GM12878 (cell line): ENCODE measurements at regions not wholly inside any gene's neighbourhood (a gene's known extent, or its start where the extent isn't known, plus 50 kb on each side); places are given as distances from the start of the nearest gene placed in this dataset.

Experiments
- HCFC1 ChIP-seq: fragments of 150-350 bp; IDR thresholded peaks from 2 replicates; pipeline ENCODE4 v1.6.1; 2014; ENCODE audit warnings: low read length
- HDAC6 ChIP-seq: fragments of 200-600 bp; sonication (generic); IDR thresholded peaks from one replicate; pipeline ENCODE4 v1.8.0; 2017; ENCODE audit warnings: antibody characterized with exemption; ENCODE audit not compliant: unreplicated experiment
- JUND ChIP-seq: IDR thresholded peaks from 2 replicates; pipeline ENCODE4 v1.6.1; 2012; ENCODE audit warnings: low read depth, mild to moderate bottlenecking, low read length, improper control_type of control experiment, moderate library complexity
- POLR2AphosphoS5 ChIP-seq: IDR thresholded peaks from 2 replicates; pipeline ENCODE4 v1.6.1; 2011; ENCODE audit warnings: mild to moderate bottlenecking, low read length, inconsistent platforms
- TF ChIP-seq, protein P1 (sequence below), 3 experiments: IDR thresholded peaks in 2 of 3; conservative IDR thresholded peaks in 1 of 3; 2 replicates each; pipeline ENCODE4 v1.5.1; 2011; ENCODE audit warnings: low read depth in 3 of 3, low read length in 3 of 3, mild to moderate bottlenecking in 3 of 3, control low read depth in 2 of 3, moderate library complexity in 2 of 3, inconsistent platforms in 1 of 3, mixed read lengths in 1 of 3; ENCODE audit not compliant: control insufficient read depth in 2 of 3, insufficient read depth in 1 of 3; ENCODE audit errors: extremely low read depth in 1 of 3

DNA sequence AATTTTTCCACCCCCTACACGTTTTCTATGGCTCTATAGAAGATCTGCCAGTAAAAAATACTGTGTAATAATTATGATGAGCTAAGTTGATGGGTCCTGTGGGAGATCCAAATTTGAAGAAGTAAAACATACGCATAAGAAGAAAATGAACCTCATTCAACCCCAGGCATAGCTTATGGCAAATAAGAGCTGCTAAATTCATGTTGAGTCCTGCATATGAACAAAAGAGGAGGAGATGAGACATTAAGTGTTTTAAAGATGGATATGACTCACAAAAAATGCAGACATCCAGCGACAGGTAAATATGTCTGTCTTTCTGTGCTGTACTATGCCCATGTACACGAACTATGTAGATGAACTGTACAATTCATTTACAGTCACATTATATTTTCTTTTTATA lies 101.9 kb downstream of the LIG4 start:
- TF ChIP-seq JUND (no peak), HDAC6 (no peak), POLR2AphosphoS5 (no peak), HCFC1 (no peak)
- TF ChIP-seq, protein P1, sequence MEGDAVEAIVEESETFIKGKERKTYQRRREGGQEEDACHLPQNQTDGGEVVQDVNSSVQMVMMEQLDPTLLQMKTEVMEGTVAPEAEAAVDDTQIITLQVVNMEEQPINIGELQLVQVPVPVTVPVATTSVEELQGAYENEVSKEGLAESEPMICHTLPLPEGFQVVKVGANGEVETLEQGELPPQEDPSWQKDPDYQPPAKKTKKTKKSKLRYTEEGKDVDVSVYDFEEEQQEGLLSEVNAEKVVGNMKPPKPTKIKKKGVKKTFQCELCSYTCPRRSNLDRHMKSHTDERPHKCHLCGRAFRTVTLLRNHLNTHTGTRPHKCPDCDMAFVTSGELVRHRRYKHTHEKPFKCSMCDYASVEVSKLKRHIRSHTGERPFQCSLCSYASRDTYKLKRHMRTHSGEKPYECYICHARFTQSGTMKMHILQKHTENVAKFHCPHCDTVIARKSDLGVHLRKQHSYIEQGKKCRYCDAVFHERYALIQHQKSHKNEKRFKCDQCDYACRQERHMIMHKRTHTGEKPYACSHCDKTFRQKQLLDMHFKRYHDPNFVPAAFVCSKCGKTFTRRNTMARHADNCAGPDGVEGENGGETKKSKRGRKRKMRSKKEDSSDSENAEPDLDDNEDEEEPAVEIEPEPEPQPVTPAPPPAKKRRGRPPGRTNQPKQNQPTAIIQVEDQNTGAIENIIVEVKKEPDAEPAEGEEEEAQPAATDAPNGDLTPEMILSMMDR (IDR thresholded peaks at IDR 0.05 in 2 of 3, conservative IDR thresholded peaks at IDR 0.05 in 1 of 3; ENCODE audit: control insufficient read depth in 2 of 3, extremely low read depth in 1 of 3, insufficient read depth in 1 of 3, low read depth in 3 of 3, low read length in 3 of 3), result no peak
